ENCODE measurements at regions not wholly inside any gene's neighbourhood (a gene's known extent, or its start where the extent isn't known, plus 50 kb on each side); places are given as distances from the start of the nearest gene placed in this dataset.

DNA sequence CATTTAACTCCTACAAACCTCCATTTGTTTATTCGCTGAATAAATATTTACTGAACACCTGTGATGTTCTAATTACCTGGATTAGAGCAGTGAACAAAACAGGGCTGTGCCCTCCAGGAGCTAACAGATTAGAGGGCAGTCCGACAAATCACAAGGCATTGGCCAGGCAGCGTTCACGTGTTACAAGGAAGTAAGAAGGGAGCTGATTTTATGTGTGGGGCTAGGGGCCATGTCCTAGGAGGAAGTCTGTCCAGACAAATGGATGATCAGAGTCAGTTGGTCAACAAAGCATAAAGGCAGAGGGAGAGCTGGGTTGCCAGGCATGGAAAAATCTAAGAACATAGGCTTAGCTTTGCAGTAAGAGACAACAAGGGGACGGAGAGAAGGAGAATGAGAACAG, 57.3 kb upstream of the BACE2 start:
- no peak overlapping the region for H3K4me3 ChIP-seq (ENCODE audit: low read length)
- DNase-seq (ENCODE audit: low read depth): no peak
- TF ChIP-seq CTCF (conservative IDR thresholded peaks at IDR 0.05; ENCODE audit: low read depth, low read length): no peak

GRCh38 chr21:41111681-41112080, 56.3 kb upstream of the BACE2 start:
- DNase-seq (ENCODE audit: low read depth): no peak
- TF ChIP-seq CTCF (conservative IDR thresholded peaks at IDR 0.05; ENCODE audit: low read depth, low read length): no peak
- H3K4me3 ChIP-seq (ENCODE audit: low read length): no peak overlapping the region

DNA sequence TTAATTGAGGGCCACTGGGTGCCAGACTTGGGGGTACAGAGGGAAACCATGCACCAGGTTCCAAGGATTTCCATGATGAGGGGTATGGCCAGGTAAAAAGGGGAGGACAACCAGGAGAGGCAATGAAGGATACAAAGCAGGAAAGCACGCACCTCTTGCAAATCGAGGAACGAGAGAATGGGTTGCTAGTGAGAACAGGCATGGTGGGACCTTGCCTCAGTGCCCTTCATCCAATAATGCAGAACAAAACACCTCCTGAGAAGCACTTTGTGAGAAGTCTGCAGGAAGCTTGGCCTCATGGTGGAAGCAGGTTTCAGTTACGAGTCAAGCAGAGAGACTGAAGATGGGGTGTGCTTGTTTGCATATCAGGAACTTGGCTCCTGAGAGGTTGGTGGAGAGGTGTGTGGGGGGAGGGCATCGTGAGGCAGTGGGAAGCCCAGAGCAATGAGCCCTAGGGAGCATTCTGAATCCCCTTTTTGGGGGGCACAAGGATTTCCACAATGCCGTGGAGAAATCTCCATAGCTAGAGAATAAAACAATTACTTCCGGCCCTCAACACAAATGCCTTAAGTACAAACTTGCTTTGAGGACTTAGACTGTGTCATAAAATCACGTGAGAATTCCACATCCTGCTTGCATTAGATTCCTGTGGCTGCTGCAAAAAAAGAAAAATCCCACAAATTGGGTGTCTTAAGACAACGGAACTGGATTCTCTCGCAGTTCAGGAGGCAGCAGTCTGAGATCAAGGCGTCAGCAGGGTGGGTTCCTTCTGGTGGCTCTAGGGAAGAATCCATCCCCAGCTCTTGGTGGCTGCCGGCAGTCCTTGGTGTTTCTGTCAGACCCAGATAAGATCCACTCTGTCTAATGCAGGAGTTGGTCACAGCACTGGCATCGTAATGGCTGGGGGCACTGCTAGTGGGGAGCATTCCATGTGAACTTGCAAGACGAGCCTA, 54.9 kb upstream of the BACE2 start:
- TF ChIP-seq CTCF (conservative IDR thresholded peaks at IDR 0.05; ENCODE audit: low read depth, low read length): no peak
- H3K4me3 ChIP-seq (ENCODE audit: low read length): peak overlapping the region; percentile 47
- peak; percentile 98 for DNase-seq (ENCODE audit: low read depth)

DNA sequence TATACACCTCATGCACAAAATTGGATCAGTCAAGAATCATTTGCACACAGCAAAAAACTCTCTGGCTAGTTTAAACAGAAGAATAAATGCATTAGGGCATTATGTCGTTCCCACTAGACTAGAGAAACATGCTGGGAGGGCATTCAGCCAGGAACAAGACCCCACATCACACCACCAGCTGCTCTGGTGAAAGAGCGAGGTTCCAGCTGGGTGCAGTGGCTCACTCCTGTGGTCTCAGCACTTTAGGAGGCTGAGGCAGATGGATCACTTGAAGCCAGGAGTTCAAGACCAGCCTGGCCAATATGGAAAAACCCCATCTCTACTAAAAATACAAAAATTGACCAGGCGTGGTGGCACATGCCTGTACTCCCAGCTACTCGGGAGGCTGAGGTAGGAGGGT, 52.1 kb upstream of the BACE2 start:
- TF ChIP-seq CTCF (conservative IDR thresholded peaks at IDR 0.05; ENCODE audit: low read depth, low read length): no peak

More for the DNA sequence above, 52.1 kb upstream of the BACE2 start:
- no peak for DNase-seq (ENCODE audit: low read depth)
- H3K4me3 ChIP-seq (ENCODE audit: low read length): no peak overlapping the region

Data from retinal pigment epithelial cell (primary cell).